Left renal cortex interstitium (tissue), 4 donors: ENCODE measurements at regions not wholly inside any gene's neighbourhood (a gene's known extent, or its start where the extent isn't known, plus 50 kb on each side); places are given as distances from the start of the nearest gene placed in this dataset.

ENCODE experiments used
- DNase-seq, 4 donors: peaks; one replicate each; pipeline ENCODE4 v3.0.0-alpha.2; 2013; ENCODE audit warnings: low read depth in 4 of 4, low spot score in 2 of 4, missing footprints in 1 of 4

- no peak for DNase-seq
Observed at GRCh38 chr3:79937567-79937966, 169.8 kb upstream of the ROBO1 start.

- no peak for DNase-seq
Observed at GRCh38 chr3:79930196-79930595, 162.4 kb upstream of the ROBO1 start.

- DNase-seq = no peak
Observed at GRCh38 chr3:79928687-79929408, 161.1 kb upstream of the ROBO1 start.

- no peak for DNase-seq
Observed at GRCh38 chr3:79926522-79926921, 158.7 kb upstream of the ROBO1 start.

GRCh38 chr3:79922633-79923032 lies 154.8 kb upstream of the ROBO1 start:
- DNase-seq = no peak

GRCh38 chr3:79917561-79917960 lies 149.8 kb upstream of the ROBO1 start:
- DNase-seq = no peak

GRCh38 chr3:79910337-79910736 lies 142.5 kb upstream of the ROBO1 start:
- DNase-seq = no peak

- no peak for DNase-seq
Observed at GRCh38 chr3:79906106-79906505, 138.3 kb upstream of the ROBO1 start.

- no peak for DNase-seq
Observed at GRCh38 chr3:79902151-79902550, 134.4 kb upstream of the ROBO1 start.

- no peak for DNase-seq
Observed at GRCh38 chr3:79898907-79899306, 131.1 kb upstream of the ROBO1 start.

- DNase-seq = no peak
Observed at GRCh38 chr3:79896086-79896485, 128.3 kb upstream of the ROBO1 start.

- DNase-seq = no peak
Observed at GRCh38 chr3:79887213-79887612, 119.4 kb upstream of the ROBO1 start.

GRCh38 chr3:79886204-79886603 lies 118.4 kb upstream of the ROBO1 start:
- no peak for DNase-seq

GRCh38 chr3:79885407-79885806 lies 117.6 kb upstream of the ROBO1 start:
- no peak for DNase-seq

- no peak for DNase-seq
Observed at GRCh38 chr3:79884354-79884753, 116.6 kb upstream of the ROBO1 start.

GRCh38 chr3:79881431-79881830 lies 113.6 kb upstream of the ROBO1 start:
- no peak for DNase-seq

- DNase-seq = no peak
Observed at GRCh38 chr3:79878708-79879107, 110.9 kb upstream of the ROBO1 start.

GRCh38 chr3:79874646-79875045 lies 106.8 kb upstream of the ROBO1 start:
- DNase-seq = no peak

- DNase-seq = no peak
Observed at GRCh38 chr3:79872483-79872882, 104.7 kb upstream of the ROBO1 start.

GRCh38 chr3:79871656-79872055 lies 103.9 kb upstream of the ROBO1 start:
- no peak for DNase-seq

- no peak for DNase-seq
Observed at GRCh38 chr3:79870313-79870620, 102.5 kb upstream of the ROBO1 start.

- no peak for DNase-seq
Observed at GRCh38 chr3:79869461-79870312, 101.9 kb upstream of the ROBO1 start.
